Head of caudate nucleus (tissue), 42 donors: ENCODE measurements at regions not wholly inside any gene's neighbourhood (a gene's known extent, or its start where the extent isn't known, plus 50 kb on each side); places are given as distances from the start of the nearest gene placed in this dataset.
"Not testable (repeated sequence)": the region's sequence is repeated elsewhere in the genome, so short reads cannot be mapped to it uniquely, and the experiment has no call there.

Experiments
- DNase-seq, 42 donors: peaks; one replicate each; pipeline versions ENCODE4 v3.0.0 to v3.0.0-alpha.2; 2020 to 2021; ENCODE audit warnings: mixed read lengths in 7 of 42
- intact Hi-C: fragments of 100-400 bp; cut with DNase I; formaldehyde crosslinking; loops from one replicate; pipeline ENCODE4 v1.15.0; 2022

- intact Hi-C loops, result no loop called here
These were observed 490.2 kb upstream of the RORB start for GRCh38 chr9:74006935-74007334.

GRCh38 chr9:74007833-74008232 is 489.3 kb upstream of the RORB start:
- no peak for DNase-seq
- intact Hi-C loops, result no loop called here

More at GRCh38 chr9:74006935-74007334, 490.2 kb upstream of the RORB start:
- DNase-seq, result no peak

- intact Hi-C loops, result no loop called here
- no peak for DNase-seq
These were observed 481.1 kb upstream of the RORB start for GRCh38 chr9:74016004-74016403.

GRCh38 chr9:74025402-74025925 is 471.7 kb upstream of the RORB start:
- intact Hi-C loops, result no loop called here
- no peak for DNase-seq

GRCh38 chr9:74032421-74032820 is 464.7 kb upstream of the RORB start:
- DNase-seq, result no peak
- intact Hi-C loops, result no loop called here

- intact Hi-C loops, result no loop called here
- DNase-seq, result no peak
These were observed 461.3 kb upstream of the RORB start for GRCh38 chr9:74035786-74036185.

GRCh38 chr9:74036549-74037231 is 460.4 kb upstream of the RORB start:
- DNase-seq, result no peak
- intact Hi-C loops, result no loop called here

GRCh38 chr9:74037274-74037673 is 459.9 kb upstream of the RORB start:
- DNase-seq, result no peak
- intact Hi-C loops, result no loop called here

GRCh38 chr9:74041588-74041987 is 455.5 kb upstream of the RORB start:
- DNase-seq, result no peak
- intact Hi-C loops, result no loop called here

GRCh38 chr9:74044844-74045243 is 452.3 kb upstream of the RORB start:
- no peak for DNase-seq
- intact Hi-C loops, result no loop called here

- no peak for DNase-seq
- intact Hi-C loops, result no loop called here
These were observed 441.1 kb upstream of the RORB start for GRCh38 chr9:74056023-74056422.

GRCh38 chr9:74057051-74057450 is 440.1 kb upstream of the RORB start:
- DNase-seq, intact Hi-C loops: not testable (repeated sequence)

- intact Hi-C loops, result no loop called here
- no peak for DNase-seq
These were observed 432.4 kb upstream of the RORB start for GRCh38 chr9:74064702-74065101.

- intact Hi-C loops, result no loop called here
These were observed 431.0 kb upstream of the RORB start for GRCh38 chr9:74066128-74066527.

GRCh38 chr9:74066605-74067004 is 430.5 kb upstream of the RORB start:
- no peak for DNase-seq
- intact Hi-C loops, result no loop called here

More at GRCh38 chr9:74066128-74066527, 431.0 kb upstream of the RORB start:
- DNase-seq, result no peak

- intact Hi-C loops, result no loop called here
- DNase-seq, result no peak
These were observed 425.6 kb upstream of the RORB start for GRCh38 chr9:74071502-74071901.

GRCh38 chr9:74073897-74074296 is 423.2 kb upstream of the RORB start:
- DNase-seq, result no peak
- intact Hi-C loops, result no loop called here

GRCh38 chr9:74078647-74079046 is 418.5 kb upstream of the RORB start:
- intact Hi-C loops, result no loop called here
- no peak for DNase-seq

- intact Hi-C loops, DNase-seq: not testable (repeated sequence)
These were observed 416.5 kb upstream of the RORB start for GRCh38 chr9:74080652-74081051.

GRCh38 chr9:74083681-74084433 is 413.3 kb upstream of the RORB start:
- DNase-seq, result no peak
- intact Hi-C loops, result no loop called here
